ENCODE measurements at regions not wholly inside any gene's neighbourhood (a gene's known extent, or its start where the extent isn't known, plus 50 kb on each side); places are given as distances from the start of the nearest gene placed in this dataset.

DNA sequence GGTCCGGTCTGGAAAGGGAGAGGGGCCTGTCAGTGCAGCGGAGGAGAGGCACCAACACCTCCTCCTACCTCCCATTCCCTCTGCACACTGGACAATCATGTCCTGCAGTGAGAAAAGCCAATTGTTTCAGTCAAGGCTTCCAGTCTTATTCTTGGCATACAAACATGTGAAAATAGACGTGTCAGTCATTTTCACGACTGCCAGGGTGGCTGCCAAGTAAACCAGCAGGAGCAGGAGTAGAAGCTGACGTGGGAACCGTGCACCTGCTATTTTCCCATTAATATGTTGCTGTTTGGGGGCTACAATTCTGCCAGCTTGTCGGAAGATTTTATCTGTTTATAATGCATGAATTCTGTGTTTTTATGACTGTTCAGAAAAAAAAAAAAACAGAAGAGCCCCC, 202.3 kb downstream of the SPP2 start:
- Histone ChIP-seq H3K79me2 (no peaks in the 10 kb centered on the region), H3K4me3 (ENCODE audit: low read depth, low read length) (no peak overlapping the region), H3K9me3 (ENCODE audit: control insufficient read depth, low read length) (no peaks in the 10 kb centered on the region), H3K27me3 (ENCODE audit: control insufficient read depth, insufficient read depth, low read length) (no peaks in the 10 kb centered on the region), H2AFZ (no peak overlapping the region), H3K4me2 (ENCODE audit: low read length) (no peak overlapping the region), H3K9ac (no peak overlapping the region), H3K4me1 (no peaks in the 10 kb centered on the region), H3K36me3 (ENCODE audit: control insufficient read depth, insufficient read depth, low read length) (no peaks in the 10 kb centered on the region), H3K27ac (no peak overlapping the region)
- TF ChIP-seq, protein P1, sequence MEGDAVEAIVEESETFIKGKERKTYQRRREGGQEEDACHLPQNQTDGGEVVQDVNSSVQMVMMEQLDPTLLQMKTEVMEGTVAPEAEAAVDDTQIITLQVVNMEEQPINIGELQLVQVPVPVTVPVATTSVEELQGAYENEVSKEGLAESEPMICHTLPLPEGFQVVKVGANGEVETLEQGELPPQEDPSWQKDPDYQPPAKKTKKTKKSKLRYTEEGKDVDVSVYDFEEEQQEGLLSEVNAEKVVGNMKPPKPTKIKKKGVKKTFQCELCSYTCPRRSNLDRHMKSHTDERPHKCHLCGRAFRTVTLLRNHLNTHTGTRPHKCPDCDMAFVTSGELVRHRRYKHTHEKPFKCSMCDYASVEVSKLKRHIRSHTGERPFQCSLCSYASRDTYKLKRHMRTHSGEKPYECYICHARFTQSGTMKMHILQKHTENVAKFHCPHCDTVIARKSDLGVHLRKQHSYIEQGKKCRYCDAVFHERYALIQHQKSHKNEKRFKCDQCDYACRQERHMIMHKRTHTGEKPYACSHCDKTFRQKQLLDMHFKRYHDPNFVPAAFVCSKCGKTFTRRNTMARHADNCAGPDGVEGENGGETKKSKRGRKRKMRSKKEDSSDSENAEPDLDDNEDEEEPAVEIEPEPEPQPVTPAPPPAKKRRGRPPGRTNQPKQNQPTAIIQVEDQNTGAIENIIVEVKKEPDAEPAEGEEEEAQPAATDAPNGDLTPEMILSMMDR (IDR thresholded peaks at IDR 0.05) = no peak

DNA sequence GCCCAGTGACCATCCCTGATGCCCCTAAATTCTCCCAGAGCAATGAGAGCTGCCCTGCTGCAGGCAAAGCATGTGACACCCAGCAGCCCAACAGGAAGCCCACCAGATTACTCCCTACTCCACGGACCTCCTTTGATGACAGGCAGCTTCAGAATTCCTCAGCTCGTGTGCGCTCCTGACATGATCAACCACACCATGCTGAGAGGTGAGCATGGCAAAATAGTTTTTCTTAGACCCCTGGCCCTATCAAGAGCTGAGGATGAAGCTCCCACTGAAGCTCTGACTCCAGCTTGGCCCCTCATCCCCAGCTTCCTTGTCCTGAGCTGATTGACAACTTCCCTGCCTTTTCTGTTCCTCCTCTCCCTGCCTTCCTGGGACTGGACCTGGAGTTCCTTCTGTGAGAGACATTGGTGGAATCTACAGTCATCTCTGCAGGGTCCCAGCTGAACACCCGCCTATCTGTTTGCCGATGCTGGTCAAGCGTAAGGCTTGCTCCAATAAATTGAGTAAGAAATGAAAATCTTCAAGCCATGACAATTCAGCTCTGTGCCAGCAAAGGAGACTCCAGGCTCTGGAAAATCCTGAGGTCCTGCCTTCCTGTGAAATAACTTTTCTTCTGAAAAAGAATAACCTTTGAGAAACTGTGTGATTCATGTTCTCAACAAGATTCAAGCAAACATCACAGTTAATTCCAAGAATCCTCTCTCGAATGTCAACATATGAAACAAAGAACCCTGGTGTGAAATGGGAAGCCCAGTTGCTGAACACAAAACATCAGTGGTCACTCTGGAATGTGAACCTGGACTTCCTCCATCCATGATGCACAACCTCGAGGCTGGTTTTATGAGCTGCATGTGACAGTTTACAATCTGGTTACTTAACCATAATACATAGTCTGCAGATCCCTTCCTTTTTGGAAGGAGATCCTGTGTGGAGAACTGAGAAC, 201.1 kb downstream of the SPP2 start:
- TF ChIP-seq, protein P1 (IDR thresholded peaks at IDR 0.05) = no peak
- Histone ChIP-seq H3K9me3 (ENCODE audit: control insufficient read depth, low read length) (no peaks in the 10 kb centered on the region), H3K79me2 (no peaks in the 10 kb centered on the region), H3K27me3 (ENCODE audit: control insufficient read depth, insufficient read depth, low read length) (no peaks in the 10 kb centered on the region), H3K27ac (no peak overlapping the region), H2AFZ (no peak overlapping the region), H3K4me2 (ENCODE audit: low read length) (no peak overlapping the region), H3K9ac (no peak overlapping the region), H3K36me3 (ENCODE audit: control insufficient read depth, insufficient read depth, low read length) (no peaks in the 10 kb centered on the region), H3K4me1 (no peaks in the 10 kb centered on the region), H3K4me3 (ENCODE audit: low read depth, low read length) (no peak overlapping the region)

GRCh38 chr2:234250926-234251325, 200.4 kb downstream of the SPP2 start:
- Histone ChIP-seq H3K4me3 (ENCODE audit: low read depth, low read length) (no peak overlapping the region), H3K27me3 (ENCODE audit: control insufficient read depth, insufficient read depth, low read length) (no peaks in the 10 kb centered on the region), H3K36me3 (ENCODE audit: control insufficient read depth, insufficient read depth, low read length) (no peaks in the 10 kb centered on the region), H3K79me2 (no peaks in the 10 kb centered on the region), H3K9me3 (ENCODE audit: control insufficient read depth, low read length) (no peaks in the 10 kb centered on the region), H3K9ac (no peak overlapping the region), H3K27ac (no peak overlapping the region), H2AFZ (no peak overlapping the region), H3K4me2 (ENCODE audit: low read length) (no peak overlapping the region), H3K4me1 (no peaks in the 10 kb centered on the region)
- TF ChIP-seq, protein P1 (IDR thresholded peaks at IDR 0.05) = no peak

- TF ChIP-seq, protein P1 (IDR thresholded peaks at IDR 0.05) = no peak
- Histone ChIP-seq H3K4me2 (ENCODE audit: low read length) (no peak overlapping the region), H3K36me3 (ENCODE audit: control insufficient read depth, insufficient read depth, low read length) (no peaks in the 10 kb centered on the region), H3K27ac (no peak overlapping the region), H3K9ac (no peak overlapping the region), H2AFZ (no peak overlapping the region), H3K9me3 (ENCODE audit: control insufficient read depth, low read length) (no peaks in the 10 kb centered on the region), H3K27me3 (ENCODE audit: control insufficient read depth, insufficient read depth, low read length) (no peaks in the 10 kb centered on the region), H3K4me3 (ENCODE audit: low read depth, low read length) (no peak overlapping the region), H3K79me2 (no peaks in the 10 kb centered on the region), H3K4me1 (no peaks in the 10 kb centered on the region)
These were observed 199.4 kb downstream of the SPP2 start for GRCh38 chr2:234249873-234250272.

Data from parathyroid adenoma (tissue), 2 donors.